ENCODE measurements at regions not wholly inside any gene's neighbourhood (a gene's known extent, or its start where the extent isn't known, plus 50 kb on each side); places are given as distances from the start of the nearest gene placed in this dataset.

- intact Hi-C loops (cut with micrococcal nuclease): no loop called here
- Histone ChIP-seq H3K79me2 (ENCODE audit: insufficient read depth, low read length) (no peaks in the 10 kb centered on the region), H3K9me2 (ENCODE audit: insufficient read depth) (no peaks in the 10 kb centered on the region), H3K27ac (ENCODE audit: low read depth, low read length) (no peak overlapping the region), H3K9ac (ENCODE audit: low read length) (no peak overlapping the region), H3K27me3 (ENCODE audit: insufficient read depth, low read length) (no peaks in the 10 kb centered on the region), H3K4me1 (ENCODE audit: control insufficient read depth in 1 of 2, insufficient read depth in 2 of 2, low read length in 2 of 2) (peaks cover 3 to 19% of the 10 kb centered on the region in 2 experiments; a peak in 3 of 4 replicates), H3K36me3 (ENCODE audit: control insufficient read depth in 1 of 2, insufficient read depth in 2 of 2, low read length in 2 of 2) (no peaks in the 10 kb centered on the region), H3K4me2 (ENCODE audit: low read length) (no peak overlapping the region), H2AFZ (ENCODE audit: low read depth, low read length, poor library complexity, severe bottlenecking) (no peak overlapping the region), H4K20me1 (ENCODE audit: insufficient read depth) (no peaks in the 10 kb centered on the region), H3K9me3 (ENCODE audit: control insufficient read depth in 1 of 2, insufficient read depth in 1 of 2, low read depth in 1 of 2, low read length in 2 of 2) (no peaks in the 10 kb centered on the region), H3K4me3 (replicated peaks in 1 of 2; ENCODE audit: low read depth in 1 of 2, low read length in 2 of 2) (no peak overlapping the region)
- RAD21 ChIA-PET (ENCODE audit: low non-redundant PET in 1 of 2, low total read pairs in 2 of 2, uncharacterized antibody in 2 of 2, unreplicated experiment in 2 of 2): no interaction called here
- CTCF ChIA-PET: no interaction called here
- no TSS peak for BruUV-seq (replicated peaks)
- TF ChIP-seq CBX3 (IDR thresholded peaks at IDR 0.05; ENCODE audit: low read depth): no peak
- no peak for TF ChIP-seq JUND (IDR thresholded peaks at IDR 0.05)
- no peak for TF ChIP-seq SP1 (IDR thresholded peaks at IDR 0.05; ENCODE audit: low read depth)
- TF ChIP-seq, protein P1, sequence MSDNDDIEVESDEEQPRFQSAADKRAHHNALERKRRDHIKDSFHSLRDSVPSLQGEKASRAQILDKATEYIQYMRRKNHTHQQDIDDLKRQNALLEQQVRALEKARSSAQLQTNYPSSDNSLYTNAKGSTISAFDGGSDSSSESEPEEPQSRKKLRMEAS (IDR thresholded peaks at IDR 0.05): no peak
- no peak for TF ChIP-seq SRF (IDR thresholded peaks at IDR 0.05; ENCODE audit: low read depth)
- TF ChIP-seq ZBTB33 (IDR thresholded peaks at IDR 0.05; ENCODE audit: extremely low read depth, insufficient replicate concordance, low read length): no peak
- no peak for TF ChIP-seq ATF3 (IDR thresholded peaks at IDR 0.05)
- TF ChIP-seq POLR2A (IDR thresholded peaks at IDR 0.05; ENCODE audit: borderline replicate concordance, extremely low read depth, insufficient read depth, insufficient read length): no peak
- TF ChIP-seq EGR1 (IDR thresholded peaks at IDR 0.05; ENCODE audit: low read depth): no peak
- TF ChIP-seq EZH2phosphoT487 (IDR thresholded peaks at IDR 0.05; ENCODE audit: borderline replicate concordance): no peak
- TF ChIP-seq ZFX (IDR thresholded peaks at IDR 0.05): no peak
- TF ChIP-seq, protein P2, sequence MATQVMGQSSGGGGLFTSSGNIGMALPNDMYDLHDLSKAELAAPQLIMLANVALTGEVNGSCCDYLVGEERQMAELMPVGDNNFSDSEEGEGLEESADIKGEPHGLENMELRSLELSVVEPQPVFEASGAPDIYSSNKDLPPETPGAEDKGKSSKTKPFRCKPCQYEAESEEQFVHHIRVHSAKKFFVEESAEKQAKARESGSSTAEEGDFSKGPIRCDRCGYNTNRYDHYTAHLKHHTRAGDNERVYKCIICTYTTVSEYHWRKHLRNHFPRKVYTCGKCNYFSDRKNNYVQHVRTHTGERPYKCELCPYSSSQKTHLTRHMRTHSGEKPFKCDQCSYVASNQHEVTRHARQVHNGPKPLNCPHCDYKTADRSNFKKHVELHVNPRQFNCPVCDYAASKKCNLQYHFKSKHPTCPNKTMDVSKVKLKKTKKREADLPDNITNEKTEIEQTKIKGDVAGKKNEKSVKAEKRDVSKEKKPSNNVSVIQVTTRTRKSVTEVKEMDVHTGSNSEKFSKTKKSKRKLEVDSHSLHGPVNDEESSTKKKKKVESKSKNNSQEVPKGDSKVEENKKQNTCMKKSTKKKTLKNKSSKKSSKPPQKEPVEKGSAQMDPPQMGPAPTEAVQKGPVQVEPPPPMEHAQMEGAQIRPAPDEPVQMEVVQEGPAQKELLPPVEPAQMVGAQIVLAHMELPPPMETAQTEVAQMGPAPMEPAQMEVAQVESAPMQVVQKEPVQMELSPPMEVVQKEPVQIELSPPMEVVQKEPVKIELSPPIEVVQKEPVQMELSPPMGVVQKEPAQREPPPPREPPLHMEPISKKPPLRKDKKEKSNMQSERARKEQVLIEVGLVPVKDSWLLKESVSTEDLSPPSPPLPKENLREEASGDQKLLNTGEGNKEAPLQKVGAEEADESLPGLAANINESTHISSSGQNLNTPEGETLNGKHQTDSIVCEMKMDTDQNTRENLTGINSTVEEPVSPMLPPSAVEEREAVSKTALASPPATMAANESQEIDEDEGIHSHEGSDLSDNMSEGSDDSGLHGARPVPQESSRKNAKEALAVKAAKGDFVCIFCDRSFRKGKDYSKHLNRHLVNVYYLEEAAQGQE (IDR thresholded peaks at IDR 0.05; ENCODE audit: low read depth): no peak
- no peak for TF ChIP-seq SIN3A (IDR thresholded peaks at IDR 0.05; ENCODE audit: low read depth)
- TF ChIP-seq TCF7L2 (IDR thresholded peaks at IDR 0.05; ENCODE audit: borderline replicate concordance, extremely low read depth, insufficient read depth, insufficient read length): no peak
- no peak for TF ChIP-seq FOSL1 (IDR thresholded peaks at IDR 0.05; ENCODE audit: low read depth)
- ATAC-seq: no peak
- DNase-seq (ENCODE audit: low read depth, low spot score): no peak
- POLR2A ChIA-PET: interaction anchor here (1.1 kb wide), 1 partner anchor 90 kb away, joined by 3 read pairs; no protein-coding TSS in a partner anchor
Measured at GRCh38 chr3:127394031-127394430, 106.2 kb upstream of the PRR20G start.

Data from HCT116 (cell line).